ENCODE measurements at regions not wholly inside any gene's neighbourhood (a gene's known extent, or its start where the extent isn't known, plus 50 kb on each side); places are given as distances from the start of the nearest gene placed in this dataset.

GRCh38 chr4:95640311-95640710 is 91.5 kb upstream of the UNC5C start:
- no peak for DNase-seq (ENCODE audit: low read depth)
- H3K4me3 ChIP-seq (ENCODE audit: low read depth, low read length) = no peak overlapping the region
- TF ChIP-seq, protein P1, sequence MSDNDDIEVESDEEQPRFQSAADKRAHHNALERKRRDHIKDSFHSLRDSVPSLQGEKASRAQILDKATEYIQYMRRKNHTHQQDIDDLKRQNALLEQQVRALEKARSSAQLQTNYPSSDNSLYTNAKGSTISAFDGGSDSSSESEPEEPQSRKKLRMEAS (IDR thresholded peaks at IDR 0.05; ENCODE audit: low read depth, low read length) = no peak
- TF ChIP-seq POLR2A (IDR thresholded peaks at IDR 0.05; ENCODE audit: extremely low read depth, insufficient read length) (no peak), MYC (IDR thresholded peaks at IDR 0.05; ENCODE audit: low read depth, low read length) (no peak), CTCF (IDR thresholded peaks at IDR 0.05; ENCODE audit: low read depth, low read length) (no peak)

- peak; percentile 44 for DNase-seq (ENCODE audit: low read depth)
- TF ChIP-seq MYC (IDR thresholded peaks at IDR 0.05; ENCODE audit: low read depth, low read length) (no peak), CTCF (IDR thresholded peaks at IDR 0.05; ENCODE audit: low read depth, low read length) (no peak), POLR2A (IDR thresholded peaks at IDR 0.05; ENCODE audit: extremely low read depth, insufficient read length) (no peak)
- TF ChIP-seq, protein P1 (IDR thresholded peaks at IDR 0.05; ENCODE audit: low read depth, low read length) = no peak
- H3K4me3 ChIP-seq (ENCODE audit: low read depth, low read length) = no peak overlapping the region
Observed at GRCh38 chr4:95638920-95639501, 90.2 kb upstream of the UNC5C start.

DNA sequence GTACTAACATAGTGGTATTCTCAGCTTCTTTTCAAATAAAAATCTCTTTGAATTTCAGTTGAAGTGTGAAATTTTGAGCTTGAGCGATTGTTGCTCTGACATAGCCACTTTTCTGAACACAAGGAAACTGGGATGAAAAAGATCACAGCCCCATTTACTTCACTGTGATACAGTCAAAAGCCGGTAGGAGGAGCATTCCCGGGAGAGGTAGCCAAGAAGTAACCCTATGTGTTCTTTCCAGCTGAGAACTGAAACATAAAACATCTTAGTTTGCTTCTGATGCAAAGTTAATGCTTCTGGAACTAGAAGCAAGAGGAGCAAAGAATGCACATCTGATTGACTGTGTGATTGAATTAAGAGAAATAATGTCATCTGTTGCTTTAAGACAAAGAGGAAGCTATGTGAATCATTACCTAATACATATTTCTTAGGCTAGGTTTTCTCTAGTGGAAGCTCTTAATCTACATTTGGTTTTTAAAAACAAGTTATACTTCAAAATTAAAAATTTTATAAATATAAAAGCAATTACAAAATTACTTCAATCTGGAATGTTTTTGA is 88.3 kb upstream of the UNC5C start:
- TF ChIP-seq MYC (IDR thresholded peaks at IDR 0.05; ENCODE audit: low read depth, low read length) (no peak), CTCF (IDR thresholded peaks at IDR 0.05; ENCODE audit: low read depth, low read length) (no peak), POLR2A (IDR thresholded peaks at IDR 0.05; ENCODE audit: extremely low read depth, insufficient read length) (no peak)
- TF ChIP-seq, protein P1 (IDR thresholded peaks at IDR 0.05; ENCODE audit: low read depth, low read length) = no peak
- no peak overlapping the region for H3K4me3 ChIP-seq (ENCODE audit: low read depth, low read length)
- DNase-seq (ENCODE audit: low read depth) = no peak

DNA sequence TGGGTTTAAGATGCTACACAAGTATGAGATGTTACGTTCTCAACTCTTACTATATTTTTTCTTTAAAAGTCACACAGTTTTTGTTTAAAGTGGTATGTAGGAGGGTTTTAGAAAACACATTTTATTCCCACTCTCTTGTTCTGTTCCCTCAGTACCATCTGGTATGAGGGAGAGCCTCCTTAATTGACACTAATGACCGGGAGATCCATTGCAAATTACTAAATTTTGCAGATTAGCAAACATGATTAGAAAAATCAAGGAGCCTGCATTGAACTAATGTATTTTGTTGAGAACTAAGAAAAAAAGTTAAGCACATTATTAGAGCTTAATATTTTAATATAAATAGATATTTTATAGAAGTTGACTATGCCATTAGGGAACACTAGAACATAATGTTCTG is 87.3 kb upstream of the UNC5C start:
- TF ChIP-seq POLR2A (IDR thresholded peaks at IDR 0.05; ENCODE audit: extremely low read depth, insufficient read length) (no peak), MYC (IDR thresholded peaks at IDR 0.05; ENCODE audit: low read depth, low read length) (no peak), CTCF (IDR thresholded peaks at IDR 0.05; ENCODE audit: low read depth, low read length) (no peak)
- TF ChIP-seq, protein P1 (IDR thresholded peaks at IDR 0.05; ENCODE audit: low read depth, low read length) = no peak
- no peak for DNase-seq (ENCODE audit: low read depth)

DNA sequence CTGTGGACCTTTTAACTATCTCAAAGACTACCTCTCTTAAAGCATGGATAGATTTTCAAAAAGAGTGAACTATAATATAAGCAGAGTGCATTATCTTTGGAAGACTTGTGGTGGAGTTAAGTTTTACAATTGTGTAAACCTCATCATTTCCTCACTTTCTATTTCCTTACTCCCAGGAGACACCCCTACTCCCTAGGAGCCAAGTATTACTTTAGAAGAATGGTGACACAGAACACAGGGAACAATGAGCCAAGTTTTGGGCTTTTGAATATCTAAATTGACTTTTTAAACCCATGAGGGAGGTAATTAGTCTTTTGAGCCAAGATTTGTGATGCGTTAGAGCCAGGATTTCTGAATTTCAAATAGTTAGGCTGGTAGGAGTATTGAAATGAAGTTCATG is 78.9 kb upstream of the UNC5C start:
- H3K4me3 ChIP-seq (ENCODE audit: low read depth, low read length) = no peak overlapping the region
- no peak for DNase-seq (ENCODE audit: low read depth)
- no peak for TF ChIP-seq CTCF (IDR thresholded peaks at IDR 0.05; ENCODE audit: low read depth, low read length)
- TF ChIP-seq POLR2A (IDR thresholded peaks at IDR 0.05; ENCODE audit: extremely low read depth, insufficient read length) = no peak
- TF ChIP-seq, protein P1 (IDR thresholded peaks at IDR 0.05; ENCODE audit: low read depth, low read length) = no peak
- TF ChIP-seq MYC (IDR thresholded peaks at IDR 0.05; ENCODE audit: low read depth, low read length) = no peak

More for the DNA sequence above, 87.3 kb upstream of the UNC5C start:
- no peak overlapping the region for H3K4me3 ChIP-seq (ENCODE audit: low read depth, low read length)
